ENCODE measurements at regions not wholly inside any gene's neighbourhood (a gene's known extent, or its start where the extent isn't known, plus 50 kb on each side); places are given as distances from the start of the nearest gene placed in this dataset.
"Not testable (repeated sequence)": the region's sequence is repeated elsewhere in the genome, so short reads cannot be mapped to it uniquely, and the experiment has no call there.

DNA sequence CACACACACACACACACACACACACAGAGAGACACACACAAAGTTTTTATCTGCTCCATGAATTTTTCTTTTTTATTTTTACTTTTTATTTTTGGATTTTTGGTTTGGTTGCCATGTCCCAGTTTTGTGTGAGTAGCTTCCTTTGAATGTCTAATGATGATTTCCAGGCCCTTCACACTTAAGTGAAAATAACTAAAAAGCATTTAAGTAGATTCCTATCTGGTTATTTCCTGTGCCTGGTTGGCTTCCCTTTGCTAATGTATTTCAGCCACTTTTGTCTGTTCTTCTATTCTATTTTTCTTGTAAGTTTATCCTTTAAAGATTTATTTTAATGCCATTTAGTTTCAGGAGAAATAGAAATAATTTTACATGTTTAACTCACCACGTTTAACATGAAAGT is 755.4 kb downstream of the SLC6A15 start:
- Histone ChIP-seq H3K27me3 (ENCODE audit: control insufficient read depth in 2 of 2, insufficient read depth in 2 of 2, low read length in 2 of 2) (no peaks in the 10 kb centered on the region), H3K4me1 (ENCODE audit: control insufficient read depth in 1 of 2, insufficient read depth in 2 of 2, low read length in 2 of 2) (no peaks in the 10 kb centered on the region), H3K4me2 (replicated peaks; ENCODE audit: extremely low read depth, low read length, poor library complexity, severe bottlenecking) (no peak overlapping the region), H3K79me2 (ENCODE audit: insufficient read depth, low read length) (no peaks in the 10 kb centered on the region), H3K27ac (ENCODE audit: low read depth in 1 of 2, low read length in 2 of 2) (no peak overlapping the region), H3K9ac (ENCODE audit: insufficient read depth, low read length, poor library complexity, severe bottlenecking) (no peak overlapping the region), H2AFZ (ENCODE audit: insufficient read depth, low read depth, low read length, poor library complexity, severe bottlenecking) (no peak overlapping the region), H3K36me3 (replicated peaks in 1 of 2; ENCODE audit: control insufficient read depth in 1 of 2, insufficient read depth in 2 of 2, low read length in 2 of 2) (no peaks in the 10 kb centered on the region), H3K4me3 (replicated peaks in 1 of 3; ENCODE audit: low read depth in 2 of 3, low read length in 3 of 3) (no peak overlapping the region), H4K20me1 (ENCODE audit: insufficient read depth, low read length) (no peaks in the 10 kb centered on the region), H3K9me3 (replicated peaks in 1 of 2; ENCODE audit: control insufficient read depth in 1 of 2, insufficient read depth in 1 of 2, low read length in 2 of 2) (peaks cover 0 to 3% of the 10 kb centered on the region in 2 donors)
- H3K27me3 Mint-ChIP-seq (ENCODE audit: low read depth in 3 of 3) = no peaks in the 10 kb centered on the region
- intact Hi-C loops (cut with micrococcal nuclease) = no loop called here
- no peaks in the 10 kb centered on the region for H3K4me1 Mint-ChIP-seq
- WGBS (ENCODE audit: insufficient coverage) = no CpG with 5 or more reads among the region's 1 CpG
- TF ChIP-seq, protein P1, sequence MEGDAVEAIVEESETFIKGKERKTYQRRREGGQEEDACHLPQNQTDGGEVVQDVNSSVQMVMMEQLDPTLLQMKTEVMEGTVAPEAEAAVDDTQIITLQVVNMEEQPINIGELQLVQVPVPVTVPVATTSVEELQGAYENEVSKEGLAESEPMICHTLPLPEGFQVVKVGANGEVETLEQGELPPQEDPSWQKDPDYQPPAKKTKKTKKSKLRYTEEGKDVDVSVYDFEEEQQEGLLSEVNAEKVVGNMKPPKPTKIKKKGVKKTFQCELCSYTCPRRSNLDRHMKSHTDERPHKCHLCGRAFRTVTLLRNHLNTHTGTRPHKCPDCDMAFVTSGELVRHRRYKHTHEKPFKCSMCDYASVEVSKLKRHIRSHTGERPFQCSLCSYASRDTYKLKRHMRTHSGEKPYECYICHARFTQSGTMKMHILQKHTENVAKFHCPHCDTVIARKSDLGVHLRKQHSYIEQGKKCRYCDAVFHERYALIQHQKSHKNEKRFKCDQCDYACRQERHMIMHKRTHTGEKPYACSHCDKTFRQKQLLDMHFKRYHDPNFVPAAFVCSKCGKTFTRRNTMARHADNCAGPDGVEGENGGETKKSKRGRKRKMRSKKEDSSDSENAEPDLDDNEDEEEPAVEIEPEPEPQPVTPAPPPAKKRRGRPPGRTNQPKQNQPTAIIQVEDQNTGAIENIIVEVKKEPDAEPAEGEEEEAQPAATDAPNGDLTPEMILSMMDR (IDR thresholded peaks at IDR 0.05) = no peak
- peaks cover 0 to 9% (median 2%) of the 10 kb centered on the region in 7 donors for H3K9me3 Mint-ChIP-seq
- no peak overlapping the region for H3K27ac Mint-ChIP-seq
- no peaks in the 10 kb centered on the region for H3K36me3 Mint-ChIP-seq
- DNase-seq = no peak
- H3K4me3 Mint-ChIP-seq = no peak overlapping the region

DNA sequence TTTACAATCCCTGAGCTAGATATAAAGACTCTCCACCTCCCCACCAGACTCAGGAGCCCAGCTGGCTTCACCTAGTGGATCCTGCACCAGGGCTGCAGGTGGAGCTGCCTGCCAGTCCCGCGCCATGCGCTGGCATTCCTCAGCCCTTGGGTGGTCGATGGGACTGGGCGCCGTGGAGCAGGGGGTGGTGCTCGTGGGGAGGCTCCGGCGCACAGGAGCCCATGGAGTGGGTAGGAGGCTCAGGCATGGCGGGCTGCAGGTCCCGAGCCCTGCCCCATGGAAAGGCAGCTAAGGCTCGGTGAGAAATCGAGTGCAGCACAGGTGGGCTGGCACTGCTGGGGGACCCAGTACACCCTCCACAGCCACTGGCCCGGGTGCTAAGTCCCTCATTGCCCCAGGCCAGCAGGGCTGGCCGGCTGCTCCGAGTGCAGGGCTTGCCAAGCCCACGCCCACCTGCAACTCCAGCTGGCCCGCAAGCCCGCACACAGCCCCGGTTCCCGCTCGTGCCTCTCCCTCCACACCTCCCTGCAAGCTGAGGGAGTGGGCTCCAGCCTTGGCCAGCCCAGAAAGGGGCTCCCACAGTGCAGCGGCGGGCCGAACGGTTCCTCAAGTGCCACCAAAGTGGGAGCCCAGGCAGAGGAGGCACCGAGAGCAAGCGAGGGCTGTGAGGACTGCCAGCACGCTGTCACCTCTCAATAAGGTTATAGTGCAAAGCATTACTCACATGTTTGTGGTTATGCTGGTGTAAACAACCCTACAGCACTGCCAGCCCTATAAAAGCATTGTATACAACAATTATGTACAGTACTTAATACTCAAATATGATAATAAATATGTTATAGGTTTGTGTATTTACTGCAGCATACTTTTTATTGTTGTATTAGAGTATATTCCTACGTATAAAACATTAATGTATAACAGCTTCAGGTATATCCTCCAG is 757.3 kb downstream of the SLC6A15 start:
- H3K4me3 Mint-ChIP-seq; H4K20me1 ChIP-seq (ENCODE audit: insufficient read depth, low read length); H3K4me2 ChIP-seq (replicated peaks; ENCODE audit: extremely low read depth, low read length, poor library complexity, severe bottlenecking); H3K36me3 ChIP-seq (replicated peaks in 1 of 2; ENCODE audit: control insufficient read depth in 1 of 2, insufficient read depth in 2 of 2, low read length in 2 of 2); H3K36me3 Mint-ChIP-seq; H3K79me2 ChIP-seq (ENCODE audit: insufficient read depth, low read length); H3K4me1 Mint-ChIP-seq; H3K27me3 Mint-ChIP-seq (ENCODE audit: low read depth in 3 of 3); H3K9ac ChIP-seq (ENCODE audit: insufficient read depth, low read length, poor library complexity, severe bottlenecking); H3K27ac ChIP-seq (ENCODE audit: low read depth in 1 of 2, low read length in 2 of 2); H2AFZ ChIP-seq (ENCODE audit: insufficient read depth, low read depth, low read length, poor library complexity, severe bottlenecking); intact Hi-C loops (cut with micrococcal nuclease); H3K27me3 ChIP-seq (ENCODE audit: control insufficient read depth in 2 of 2, insufficient read depth in 2 of 2, low read length in 2 of 2); H3K9me3 Mint-ChIP-seq; H3K4me1 ChIP-seq (ENCODE audit: control insufficient read depth in 1 of 2, insufficient read depth in 2 of 2, low read length in 2 of 2); H3K27ac Mint-ChIP-seq; DNase-seq; H3K9me3 ChIP-seq (replicated peaks in 1 of 2; ENCODE audit: control insufficient read depth in 1 of 2, insufficient read depth in 1 of 2, low read length in 2 of 2); H3K4me3 ChIP-seq (replicated peaks in 1 of 3; ENCODE audit: low read depth in 2 of 3, low read length in 3 of 3): not testable (repeated sequence)
- 98% methylated on average over 12 of the region's 30 CpGs for WGBS (ENCODE audit: insufficient coverage)

DNA sequence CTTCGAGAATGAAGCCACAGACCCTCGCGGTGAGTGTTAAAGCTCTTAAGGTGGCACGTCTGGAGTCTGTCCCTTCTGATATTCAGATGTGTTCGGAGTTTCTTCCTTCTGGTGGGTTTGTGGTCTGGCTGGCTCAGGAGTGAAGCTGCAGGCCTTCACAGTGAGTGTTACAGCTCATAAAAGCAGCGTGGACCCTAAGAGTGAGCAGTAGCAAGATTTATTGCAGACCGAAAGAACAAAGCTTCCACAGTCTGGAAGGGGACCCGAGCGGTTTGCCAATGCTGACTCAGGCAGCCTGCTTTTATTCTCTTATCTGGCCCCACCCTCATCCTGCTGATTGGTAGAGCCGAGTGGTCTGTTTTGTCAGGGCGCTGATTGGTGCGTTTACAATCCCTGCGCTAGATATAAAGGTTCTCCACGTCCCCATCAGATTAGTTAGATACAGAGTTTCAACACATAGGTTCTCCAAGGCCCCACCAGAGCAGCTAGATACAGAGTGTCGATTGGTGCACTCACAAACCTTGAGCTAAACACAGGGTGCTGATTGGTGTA is 758.1 kb downstream of the SLC6A15 start:
- H2AFZ ChIP-seq (ENCODE audit: insufficient read depth, low read depth, low read length, poor library complexity, severe bottlenecking); H3K27ac Mint-ChIP-seq; H3K9me3 ChIP-seq (replicated peaks in 1 of 2; ENCODE audit: control insufficient read depth in 1 of 2, insufficient read depth in 1 of 2, low read length in 2 of 2); H3K36me3 Mint-ChIP-seq; H3K4me2 ChIP-seq (replicated peaks; ENCODE audit: extremely low read depth, low read length, poor library complexity, severe bottlenecking); H3K4me1 ChIP-seq (ENCODE audit: control insufficient read depth in 1 of 2, insufficient read depth in 2 of 2, low read length in 2 of 2); H3K4me1 Mint-ChIP-seq; H3K4me3 ChIP-seq (replicated peaks in 1 of 3; ENCODE audit: low read depth in 2 of 3, low read length in 3 of 3); H3K36me3 ChIP-seq (replicated peaks in 1 of 2; ENCODE audit: control insufficient read depth in 1 of 2, insufficient read depth in 2 of 2, low read length in 2 of 2); H3K79me2 ChIP-seq (ENCODE audit: insufficient read depth, low read length); H3K27me3 ChIP-seq (ENCODE audit: control insufficient read depth in 2 of 2, insufficient read depth in 2 of 2, low read length in 2 of 2); H4K20me1 ChIP-seq (ENCODE audit: insufficient read depth, low read length); H3K27ac ChIP-seq (ENCODE audit: low read depth in 1 of 2, low read length in 2 of 2); H3K9ac ChIP-seq (ENCODE audit: insufficient read depth, low read length, poor library complexity, severe bottlenecking); DNase-seq; H3K4me3 Mint-ChIP-seq; intact Hi-C loops (cut with micrococcal nuclease); H3K27me3 Mint-ChIP-seq (ENCODE audit: low read depth in 3 of 3): not testable (repeated sequence)
- peaks cover 1 to 12% (median 3%) of the 10 kb centered on the region in 7 donors for H3K9me3 Mint-ChIP-seq
- 88% methylated on average over 12 of the region's 15 CpGs for WGBS (ENCODE audit: insufficient coverage)

Measured in CD14-positive monocyte (primary cell).